CD8-positive, alpha-beta memory T cell (primary cell): ENCODE measurements at regions not wholly inside any gene's neighbourhood (a gene's known extent, or its start where the extent isn't known, plus 50 kb on each side); places are given as distances from the start of the nearest gene placed in this dataset.

ENCODE experiments used
- CTCF ChIA-PET: fragments of 350-600 bp; sonication (Branson Sonifier 250); formaldehyde crosslinking; loops from one replicate; lab custom pipeline; 2021; ENCODE audit warnings: antibody characterized with exemption; lab: Charles Lee
- POLR2A ChIA-PET: fragments of 350-600 bp; sonication (Branson Sonifier 250); formaldehyde crosslinking; loops from one replicate; lab custom pipeline; 2021; ENCODE audit warnings: antibody characterized with exemption; lab: Charles Lee
- DNase-seq, 5 donors: peaks; one replicate each; pipeline versions ENCODE4 v3.0.0 to v3.0.0-alpha.2; 2020 to 2022; ENCODE audit warnings: mixed read lengths in 1 of 5
- H3K27ac ChIP-seq: one replicate; pipeline ENCODE4 v1.7.0; 2013; ENCODE audit warnings: low read depth, mild to moderate bottlenecking, low read length, moderate library complexity
- H3K27me3 ChIP-seq: 2 replicates; pipeline ENCODE4 v1.7.0; 2013; ENCODE audit warnings: low read length, mild to moderate bottlenecking; ENCODE audit not compliant: insufficient read depth, poor library complexity, severe bottlenecking
- H3K36me3 ChIP-seq: 2 replicates; pipeline ENCODE4 v1.7.0; 2013; ENCODE audit warnings: mild to moderate bottlenecking, low read length, moderate library complexity; ENCODE audit not compliant: insufficient read depth
- H3K4me1 ChIP-seq: 2 replicates; pipeline ENCODE4 v1.7.0; 2013; ENCODE audit warnings: mild to moderate bottlenecking, low read length, moderate library complexity; ENCODE audit not compliant: insufficient read depth
- H3K4me3 ChIP-seq: 2 replicates; pipeline ENCODE4 v1.7.0; 2013; ENCODE audit warnings: mild to moderate bottlenecking, low read length
- H3K9me3 ChIP-seq: 2 replicates; pipeline ENCODE4 v1.7.0; 2013; ENCODE audit warnings: mild to moderate bottlenecking, low read length
- H3K27ac Mint-ChIP-seq, 8 donors: one replicate each; pipeline ENCODE4 v1.8.0; 2020 to 2021; ENCODE audit warnings: mixed read lengths in 8 of 8, mild to moderate bottlenecking in 6 of 8, inconsistent platforms in 3 of 8, moderate library complexity in 3 of 8
- H3K27me3 Mint-ChIP-seq, 2 donors: one replicate each; pipeline ENCODE4 v1.8.0; 2020 to 2021; ENCODE audit warnings: mixed read lengths in 2 of 2, mild to moderate bottlenecking in 1 of 2, moderate library complexity in 1 of 2
- H3K36me3 Mint-ChIP-seq, 3 donors: one replicate each; pipeline ENCODE4 v1.8.0; 2020 to 2021; ENCODE audit warnings: mixed read lengths in 3 of 3, inconsistent platforms in 1 of 3, mild to moderate bottlenecking in 1 of 3
- H3K4me1 Mint-ChIP-seq, 3 donors: one replicate each; pipeline ENCODE4 v1.8.0; 2020 to 2021; ENCODE audit warnings: mixed read lengths in 3 of 3, inconsistent platforms in 1 of 3, mild to moderate bottlenecking in 1 of 3
- H3K4me3 Mint-ChIP-seq, 7 donors: one replicate each; pipeline ENCODE4 v1.8.0; 2020 to 2021; ENCODE audit warnings: mixed read lengths in 7 of 7, mild to moderate bottlenecking in 6 of 7, moderate library complexity in 4 of 7, inconsistent platforms in 2 of 7
- H3K9me3 Mint-ChIP-seq, 5 donors: one replicate each; pipeline ENCODE4 v1.8.0; 2020 to 2022; ENCODE audit warnings: mixed read lengths in 5 of 5, mild to moderate bottlenecking in 3 of 5, moderate library complexity in 2 of 5, inconsistent platforms in 1 of 5

- Mint-ChIP-seq H3K36me3 (peaks cover 0 to 10% (median 0%) of the 10 kb centered on the region in 3 donors), H3K9me3 (peaks cover 1 to 8% (median 4%) of the 10 kb centered on the region in 5 donors), H3K27ac (peak overlapping the region in 1 of 8 donors; percentile 90), H3K27me3 (no peaks in the 10 kb centered on the region), H3K4me3 (no peak overlapping the region), H3K4me1 (peaks cover 9 to 12% (median 11%) of the 10 kb centered on the region in 3 donors)
- DNase-seq, result no peak
- Histone ChIP-seq H3K4me3 (no peak overlapping the region), H3K36me3 (no peaks in the 10 kb centered on the region), H3K27ac (no peak overlapping the region), H3K27me3 (no peaks in the 10 kb centered on the region), H3K4me1 (peaks cover 4% of the 10 kb centered on the region), H3K9me3 (no peaks in the 10 kb centered on the region)
- ChIA-PET POLR2A (no interaction called here), CTCF (no interaction called here)
Measured at GRCh38 chr12:9335867-9336266, 127.7 kb upstream of the PZP start.

GRCh38 chr12:9334964-9335363 lies 126.8 kb upstream of the PZP start:
- no peaks in the 10 kb centered on the region for H3K27me3 ChIP-seq
- peaks cover 1 to 8% (median 4%) of the 10 kb centered on the region in 5 donors for H3K9me3 Mint-ChIP-seq
- no peaks in the 10 kb centered on the region for H3K27me3 Mint-ChIP-seq
- H3K36me3 Mint-ChIP-seq, result peaks cover 0 to 10% (median 0%) of the 10 kb centered on the region in 3 donors
- H3K4me1 ChIP-seq, result no peaks in the 10 kb centered on the region
- no peaks in the 10 kb centered on the region for H3K36me3 ChIP-seq
- H3K27ac Mint-ChIP-seq, result no peak overlapping the region
- ChIA-PET CTCF (no interaction called here), POLR2A (no interaction called here)
- no peaks in the 10 kb centered on the region for H3K9me3 ChIP-seq
- H3K4me3 Mint-ChIP-seq, result no peak overlapping the region
- no peak overlapping the region for H3K4me3 ChIP-seq
- H3K4me1 Mint-ChIP-seq, result peaks cover 5 to 6% (median 5%) of the 10 kb centered on the region in 3 donors
- DNase-seq, result no peak
- no peak overlapping the region for H3K27ac ChIP-seq

DNA sequence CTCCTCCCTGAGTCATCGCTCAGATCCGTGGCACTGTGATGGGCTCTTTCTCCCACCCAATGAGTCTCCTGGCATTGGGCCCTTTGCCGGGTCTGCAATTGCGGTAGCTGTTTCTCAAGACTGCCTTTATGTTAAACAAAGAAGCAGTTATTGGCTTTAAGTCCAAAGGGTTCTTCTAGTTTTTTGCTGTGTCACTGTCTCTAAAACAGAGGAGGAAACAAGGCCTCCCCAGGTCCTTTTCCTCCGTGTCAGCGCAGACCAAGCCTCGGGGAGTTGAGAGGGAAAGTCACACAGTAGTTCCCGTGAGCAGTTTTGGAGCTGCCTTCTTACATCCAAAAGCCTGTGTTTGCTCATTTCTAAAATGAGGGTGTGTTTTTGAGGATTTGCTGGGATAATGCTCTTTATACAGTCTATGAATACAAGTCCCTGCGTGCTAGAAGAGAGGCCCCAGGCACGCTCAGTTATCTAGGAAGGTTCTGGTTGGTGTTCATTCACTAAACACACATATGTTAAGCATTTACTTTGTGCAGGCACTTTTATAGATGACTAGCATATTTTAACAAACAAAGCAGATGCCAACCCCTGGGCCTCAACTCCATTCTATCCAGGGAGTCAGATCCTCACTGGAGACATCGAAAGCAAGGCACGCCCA lies 126.0 kb upstream of the PZP start:
- Histone ChIP-seq H3K4me3 (no peak overlapping the region), H3K27ac (no peak overlapping the region), H3K36me3 (no peaks in the 10 kb centered on the region), H3K4me1 (no peaks in the 10 kb centered on the region), H3K27me3 (no peaks in the 10 kb centered on the region), H3K9me3 (no peaks in the 10 kb centered on the region)
- Mint-ChIP-seq H3K4me1 (peaks cover 5 to 6% (median 5%) of the 10 kb centered on the region in 3 donors), H3K9me3 (peaks cover 1 to 8% (median 4%) of the 10 kb centered on the region in 5 donors), H3K36me3 (peaks cover 0 to 10% (median 0%) of the 10 kb centered on the region in 3 donors), H3K27ac (peak overlapping the region in 1 of 8 donors; percentile 70), H3K27me3 (no peaks in the 10 kb centered on the region), H3K4me3 (no peak overlapping the region)
- ChIA-PET CTCF (interaction anchor here (3.5 kb wide), 1 partner anchor 7 kb away, joined by 26 read pairs; no protein-coding TSS in a partner anchor), POLR2A (no interaction called here)
- DNase-seq, result no peak

DNA sequence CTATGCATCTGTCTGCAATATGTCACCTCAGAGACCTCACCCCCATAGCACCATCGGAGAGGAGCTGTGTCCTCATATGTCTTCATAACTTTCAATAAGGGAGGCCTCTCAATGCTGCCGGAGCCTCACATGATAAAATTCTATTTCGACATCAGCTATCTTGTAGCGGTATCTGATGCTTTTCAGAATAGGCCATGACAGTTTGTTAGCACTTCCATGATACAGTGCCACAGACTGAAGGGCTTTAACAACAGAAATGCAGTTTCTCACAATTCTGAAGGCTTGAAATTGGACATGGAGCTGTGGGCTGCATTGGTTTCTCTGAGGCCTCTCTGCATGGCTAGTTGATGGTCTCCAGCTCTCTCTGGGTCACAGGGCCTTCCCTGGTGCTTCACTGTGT lies 125.0 kb upstream of the PZP start:
- H3K4me3 Mint-ChIP-seq, result no peak overlapping the region

DNA sequence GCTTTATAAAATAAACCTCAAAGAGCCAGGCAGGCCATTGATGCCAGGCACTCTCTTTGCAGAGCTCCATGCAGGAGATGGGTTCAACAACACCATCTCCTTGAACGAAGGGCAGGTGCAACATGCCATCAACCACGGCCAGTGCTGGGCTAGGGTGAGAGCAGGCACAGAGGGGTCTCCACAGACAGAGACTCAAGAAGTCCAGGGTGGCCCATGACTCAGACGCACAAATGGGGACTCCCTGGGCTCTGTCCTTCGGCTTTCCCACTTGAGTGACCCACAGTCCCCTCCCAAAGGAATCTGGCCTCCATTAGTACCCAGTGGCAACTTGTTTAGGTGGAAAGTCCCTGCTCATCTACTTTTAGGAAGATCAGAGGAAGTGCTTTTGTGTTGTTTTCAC lies 124.4 kb upstream of the PZP start:
- H3K27me3 ChIP-seq, result no peaks in the 10 kb centered on the region
- peaks cover 5 to 11% (median 6%) of the 10 kb centered on the region in 3 donors for H3K4me1 Mint-ChIP-seq
- peaks cover 1 to 8% (median 4%) of the 10 kb centered on the region in 5 donors for H3K9me3 Mint-ChIP-seq
- no peak overlapping the region for H3K4me3 ChIP-seq
- no peaks in the 10 kb centered on the region for H3K27me3 Mint-ChIP-seq
- H3K27ac ChIP-seq, result no peak overlapping the region
- ChIA-PET POLR2A (interaction anchor here (0.7 kb wide), 1 partner anchor 367 kb away, joined by 3 read pairs; no protein-coding TSS in a partner anchor), CTCF (interaction anchor here (0.9 to 3.5 kb wide), 2 partner anchors 9 to 12 kb away, joined by 3 to 26 read pairs; no protein-coding TSS in a partner anchor)
- peaks cover 1% of the 10 kb centered on the region for H3K4me1 ChIP-seq
- H3K36me3 ChIP-seq, result no peaks in the 10 kb centered on the region
- H3K9me3 ChIP-seq, result no peaks in the 10 kb centered on the region
- no peak overlapping the region for H3K27ac Mint-ChIP-seq
- H3K36me3 Mint-ChIP-seq, result peaks cover 0 to 9% (median 0%) of the 10 kb centered on the region in 3 donors
- H3K4me3 Mint-ChIP-seq, result no peak overlapping the region
- no peak for DNase-seq

More for the DNA sequence above, 125.0 kb upstream of the PZP start:
- Histone ChIP-seq H3K36me3 (no peaks in the 10 kb centered on the region), H3K27me3 (no peaks in the 10 kb centered on the region), H3K4me1 (no peaks in the 10 kb centered on the region), H3K9me3 (no peaks in the 10 kb centered on the region), H3K27ac (no peak overlapping the region), H3K4me3 (no peak overlapping the region)
- H3K36me3 Mint-ChIP-seq, result peaks cover 0 to 10% (median 0%) of the 10 kb centered on the region in 3 donors
- peaks cover 1 to 8% (median 4%) of the 10 kb centered on the region in 5 donors for H3K9me3 Mint-ChIP-seq
- DNase-seq, result no peak
- peaks cover 5 to 8% (median 5%) of the 10 kb centered on the region in 3 donors for H3K4me1 Mint-ChIP-seq
- no peak overlapping the region for H3K27ac Mint-ChIP-seq
- H3K27me3 Mint-ChIP-seq, result no peaks in the 10 kb centered on the region
- ChIA-PET CTCF (interaction anchor here (0.7 to 3.5 kb wide), 2 partner anchors 8 to 410 kb away, joined by 3 to 26 read pairs; no protein-coding TSS in a partner anchor), POLR2A (interaction anchor here (0.6 kb wide), 1 partner anchor 355 kb away, joined by 4 read pairs; no protein-coding TSS in a partner anchor)

DNA sequence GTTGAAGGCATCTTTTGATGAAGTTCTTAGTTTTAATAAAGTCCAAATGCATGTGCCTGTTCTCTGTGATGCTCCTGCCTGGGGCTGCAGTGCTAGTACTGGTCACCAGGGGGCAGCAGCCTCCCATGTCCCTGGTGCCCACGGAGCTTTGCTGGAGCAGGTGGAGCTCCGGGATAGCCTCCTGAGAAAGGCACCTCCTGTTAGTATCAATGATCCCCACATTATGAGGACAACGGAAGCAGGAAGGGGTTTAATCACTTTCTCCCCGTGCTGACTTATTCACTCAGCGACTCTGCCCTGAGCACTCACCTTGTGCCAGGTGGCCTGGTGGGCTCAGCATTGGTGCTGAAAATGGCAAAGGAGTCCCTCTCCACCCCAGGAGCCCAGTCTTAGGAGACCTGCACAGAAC lies 123.0 kb upstream of the PZP start:
- H3K36me3 ChIP-seq, result no peaks in the 10 kb centered on the region
- H3K4me1 Mint-ChIP-seq, result peaks cover 17 to 23% (median 18%) of the 10 kb centered on the region in 3 donors
- ChIA-PET CTCF (interaction anchor here (0.6 to 3.5 kb wide), 16 partner anchors 10 to 464 kb away, joined by 3 to 26 read pairs (median 4); no protein-coding TSS in a partner anchor), POLR2A (interaction anchor here (0.5 to 1.0 kb wide), 2 partner anchors 465 to 1993 kb away, joined by 3 to 4 read pairs; no protein-coding TSS in a partner anchor)
- peaks cover 4% of the 10 kb centered on the region for H3K4me1 ChIP-seq
- H3K4me3 ChIP-seq, result no peak overlapping the region
- peaks cover 0 to 2% (median 0%) of the 10 kb centered on the region in 3 donors for H3K36me3 Mint-ChIP-seq
- H3K4me3 Mint-ChIP-seq, result peak overlapping the region in 1 of 7 donors; percentile 28
- H3K27me3 ChIP-seq, result no peaks in the 10 kb centered on the region
- H3K9me3 Mint-ChIP-seq, result peaks cover under 1 to 2% (median 1%) of the 10 kb centered on the region in 5 donors
- H3K27ac Mint-ChIP-seq, result peak overlapping the region in 3 of 8 donors; percentile 1 to 48 (median 6)
- peak; percentile 47 to 76 (median 52) for DNase-seq
- H3K27me3 Mint-ChIP-seq, result no peaks in the 10 kb centered on the region
- no peak overlapping the region for H3K27ac ChIP-seq
- H3K9me3 ChIP-seq, result no peaks in the 10 kb centered on the region

- POLR2A ChIA-PET, result no interaction called here
Measured at GRCh38 chr12:9329019-9329418, 120.8 kb upstream of the PZP start.

DNA sequence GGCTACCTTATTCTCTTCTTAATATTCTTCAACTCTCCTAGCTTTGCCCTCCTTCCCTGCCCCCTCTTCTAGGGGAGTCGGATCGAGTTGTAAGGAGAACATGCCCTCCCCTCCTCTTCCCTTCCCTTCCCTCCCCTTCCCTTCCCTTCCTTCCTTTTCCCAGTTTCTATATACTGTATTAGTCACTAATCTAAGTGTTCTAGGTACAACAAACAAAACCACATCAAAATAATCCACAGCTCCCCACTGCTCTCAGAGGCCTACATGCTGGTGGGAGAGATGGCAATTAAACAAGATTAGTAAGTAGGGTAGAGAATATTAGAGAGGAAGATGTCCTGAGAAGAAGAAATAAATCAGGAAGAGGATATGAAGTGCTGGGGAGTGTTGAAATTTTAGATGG lies 119.9 kb upstream of the PZP start:
- H3K27me3 Mint-ChIP-seq, result no peaks in the 10 kb centered on the region
- CTCF ChIA-PET, result interaction anchor here (1.8 kb wide), 1 partner anchor 141 kb away, joined by 8 read pairs; no protein-coding TSS in a partner anchor
- peaks cover 17 to 23% (median 18%) of the 10 kb centered on the region in 3 donors for H3K4me1 Mint-ChIP-seq

More at GRCh38 chr12:9329019-9329418, 120.8 kb upstream of the PZP start:
- Histone ChIP-seq H3K4me3 (no peak overlapping the region), H3K36me3 (no peaks in the 10 kb centered on the region), H3K27ac (no peak overlapping the region), H3K9me3 (no peaks in the 10 kb centered on the region), H3K27me3 (no peaks in the 10 kb centered on the region), H3K4me1 (peaks cover 4% of the 10 kb centered on the region)
- no peaks in the 10 kb centered on the region for H3K36me3 Mint-ChIP-seq
- DNase-seq, result no peak
- H3K4me1 Mint-ChIP-seq, result peaks cover 17 to 23% (median 18%) of the 10 kb centered on the region in 3 donors
- H3K4me3 Mint-ChIP-seq, result no peak overlapping the region
- H3K9me3 Mint-ChIP-seq, result no peaks in the 10 kb centered on the region
- CTCF ChIA-PET, result interaction anchor here (1.0 to 2.5 kb wide), 2 partner anchors 17 to 140 kb away, joined by 3 to 10 read pairs; no protein-coding TSS in a partner anchor
- H3K27ac Mint-ChIP-seq, result peak overlapping the region in 1 of 8 donors; percentile 81
- H3K27me3 Mint-ChIP-seq, result no peaks in the 10 kb centered on the region

More for the DNA sequence above, 119.9 kb upstream of the PZP start:
- DNase-seq, result no peak
- no peaks in the 10 kb centered on the region for H3K9me3 Mint-ChIP-seq
- Histone ChIP-seq H3K4me1 (peaks cover 4% of the 10 kb centered on the region), H3K36me3 (no peaks in the 10 kb centered on the region), H3K9me3 (no peaks in the 10 kb centered on the region), H3K27ac (no peak overlapping the region), H3K27me3 (no peaks in the 10 kb centered on the region), H3K4me3 (no peak overlapping the region)
- no peak overlapping the region for H3K4me3 Mint-ChIP-seq
- H3K36me3 Mint-ChIP-seq, result no peaks in the 10 kb centered on the region
- POLR2A ChIA-PET, result no interaction called here
- peak overlapping the region in 1 of 8 donors; percentile 62 for H3K27ac Mint-ChIP-seq
